ENCODE measurements at regions not wholly inside any gene's neighbourhood (a gene's known extent, or its start where the extent isn't known, plus 50 kb on each side); places are given as distances from the start of the nearest gene placed in this dataset.

DNA sequence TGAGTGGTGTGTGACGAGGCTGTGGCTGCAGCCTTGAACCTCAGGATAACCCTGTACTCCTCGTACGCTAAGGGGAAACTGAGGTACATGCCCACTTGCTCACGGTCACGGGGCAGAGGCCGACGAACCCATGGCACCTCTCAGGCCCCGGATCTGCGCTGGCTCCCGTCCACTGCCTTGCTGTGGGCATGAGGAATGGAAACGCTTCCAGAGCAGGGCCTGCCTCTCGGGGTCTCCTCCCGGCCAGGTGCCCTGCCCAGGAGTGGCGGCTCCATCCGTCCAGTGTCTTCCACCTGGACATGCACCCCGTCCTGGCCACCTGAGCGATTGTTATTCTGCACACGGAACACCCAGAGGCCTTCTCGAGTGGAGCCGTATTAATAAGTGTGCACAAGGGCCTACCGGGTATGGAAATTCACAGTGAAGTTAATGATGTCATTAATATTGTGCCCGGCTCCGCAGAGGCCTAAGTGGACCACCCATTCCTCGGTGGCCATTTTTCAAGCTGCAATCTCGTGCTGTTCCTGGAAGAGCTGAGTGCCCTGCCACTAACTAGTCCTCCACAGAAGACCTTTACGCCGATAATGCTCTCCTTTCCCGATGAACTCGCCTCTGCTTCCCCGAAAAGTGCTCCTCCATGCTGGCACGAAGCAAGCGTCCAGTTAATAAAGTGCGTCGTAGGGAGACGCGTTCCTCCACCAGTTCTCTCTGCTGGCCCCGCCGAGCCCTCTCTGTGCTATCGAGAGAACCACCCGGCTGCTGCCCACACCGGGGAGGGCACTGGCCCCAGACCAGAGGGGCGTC lies 927.9 kb downstream of the BRD1 start:
- Mint-ChIP-seq H3K27me3 (no peaks in the 10 kb centered on the region), H3K4me1 (no peaks in the 10 kb centered on the region), H3K4me3 (no peak overlapping the region), H3K9me3 (no peaks in the 10 kb centered on the region), H3K27ac (no peak overlapping the region), H3K36me3 (ENCODE audit: low read depth) (no peaks in the 10 kb centered on the region)
- no peak for DNase-seq
- POLR2A ChIA-PET = no interaction called here
- CTCF ChIA-PET = no interaction called here

DNA sequence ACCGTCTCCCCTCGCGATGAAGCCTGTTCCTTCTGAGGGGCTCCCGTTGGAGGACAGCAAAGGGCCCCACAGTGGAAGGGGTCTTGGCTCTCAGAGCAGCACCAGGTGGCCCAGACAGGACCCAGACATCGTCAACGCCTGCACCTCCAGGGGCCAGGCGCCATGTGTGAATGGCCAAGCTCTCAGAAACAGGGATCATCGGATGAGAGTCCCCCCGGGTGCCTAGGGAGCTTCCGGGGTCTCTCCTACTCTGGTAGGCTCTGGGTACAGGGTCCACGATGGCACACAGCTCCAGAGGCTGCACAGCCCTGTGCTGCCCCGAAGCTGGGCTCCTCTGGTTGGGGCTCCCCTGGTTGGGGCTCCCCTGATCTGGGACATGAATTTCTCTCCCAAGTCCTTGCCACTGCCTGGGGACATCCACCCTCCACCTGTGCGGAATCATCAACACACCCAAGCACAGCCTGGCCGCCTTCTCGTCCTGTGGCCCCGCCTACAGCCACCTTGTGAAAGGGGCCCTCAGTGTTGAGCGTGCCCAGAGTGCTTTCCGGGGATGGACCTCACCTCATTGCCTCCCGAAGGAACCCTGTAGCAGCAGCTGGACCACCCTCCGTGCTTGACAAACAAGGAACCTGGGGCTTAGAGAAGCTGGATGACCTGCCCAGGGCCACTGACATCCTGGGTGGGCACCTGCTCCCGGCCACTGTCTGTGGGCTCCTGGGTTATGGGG lies 929.0 kb downstream of the BRD1 start:
- H3K9me3 Mint-ChIP-seq = no peaks in the 10 kb centered on the region
- H3K27me3 Mint-ChIP-seq = no peaks in the 10 kb centered on the region
- no peaks in the 10 kb centered on the region for H3K36me3 Mint-ChIP-seq (ENCODE audit: low read depth)
- no peak for DNase-seq
- H3K4me1 Mint-ChIP-seq = no peaks in the 10 kb centered on the region
- ChIA-PET CTCF (no interaction called here), POLR2A (no interaction called here)
- no peak overlapping the region for H3K27ac Mint-ChIP-seq
- no peak overlapping the region for H3K4me3 Mint-ChIP-seq

GRCh38 chr22:48897645-48898370 lies 929.9 kb downstream of the BRD1 start:
- Mint-ChIP-seq H3K27me3 (no peaks in the 10 kb centered on the region), H3K9me3 (no peaks in the 10 kb centered on the region), H3K27ac (no peak overlapping the region), H3K36me3 (ENCODE audit: low read depth) (no peaks in the 10 kb centered on the region), H3K4me3 (no peak overlapping the region), H3K4me1 (no peaks in the 10 kb centered on the region)
- CTCF ChIA-PET = no interaction called here
- no peak for DNase-seq
- POLR2A ChIA-PET = no interaction called here

GRCh38 chr22:48896766-48897644 lies 930.7 kb downstream of the BRD1 start:
- Mint-ChIP-seq H3K9me3 (no peaks in the 10 kb centered on the region), H3K4me3 (no peak overlapping the region), H3K4me1 (no peaks in the 10 kb centered on the region), H3K27me3 (no peaks in the 10 kb centered on the region), H3K27ac (no peak overlapping the region), H3K36me3 (ENCODE audit: low read depth) (no peaks in the 10 kb centered on the region)
- ChIA-PET POLR2A (no interaction called here), CTCF (no interaction called here)
- DNase-seq = no peak

GRCh38 chr22:48895831-48896765 lies 931.6 kb downstream of the BRD1 start:
- no peak overlapping the region for H3K27ac Mint-ChIP-seq
- no peaks in the 10 kb centered on the region for H3K27me3 Mint-ChIP-seq
- no peaks in the 10 kb centered on the region for H3K4me1 Mint-ChIP-seq
- no peaks in the 10 kb centered on the region for H3K36me3 Mint-ChIP-seq (ENCODE audit: low read depth)
- no peak overlapping the region for H3K4me3 Mint-ChIP-seq
- ChIA-PET CTCF (no interaction called here), POLR2A (no interaction called here)
- DNase-seq = no peak
- no peaks in the 10 kb centered on the region for H3K9me3 Mint-ChIP-seq

- Mint-ChIP-seq H3K27ac (no peak overlapping the region), H3K27me3 (no peaks in the 10 kb centered on the region), H3K4me1 (no peaks in the 10 kb centered on the region), H3K4me3 (no peak overlapping the region), H3K36me3 (ENCODE audit: low read depth) (no peaks in the 10 kb centered on the region), H3K9me3 (no peaks in the 10 kb centered on the region)
- no peak for DNase-seq
- CTCF ChIA-PET = no interaction called here
- POLR2A ChIA-PET = no interaction called here
Observed at GRCh38 chr22:48895336-48895735, 932.3 kb downstream of the BRD1 start.

GRCh38 chr22:48894804-48895250 lies 932.8 kb downstream of the BRD1 start:
- ChIA-PET POLR2A (no interaction called here), CTCF (no interaction called here)
- Mint-ChIP-seq H3K27ac (no peak overlapping the region), H3K9me3 (no peaks in the 10 kb centered on the region), H3K4me1 (no peaks in the 10 kb centered on the region), H3K4me3 (no peak overlapping the region), H3K36me3 (ENCODE audit: low read depth) (no peaks in the 10 kb centered on the region), H3K27me3 (no peaks in the 10 kb centered on the region)
- DNase-seq = no peak

DNA sequence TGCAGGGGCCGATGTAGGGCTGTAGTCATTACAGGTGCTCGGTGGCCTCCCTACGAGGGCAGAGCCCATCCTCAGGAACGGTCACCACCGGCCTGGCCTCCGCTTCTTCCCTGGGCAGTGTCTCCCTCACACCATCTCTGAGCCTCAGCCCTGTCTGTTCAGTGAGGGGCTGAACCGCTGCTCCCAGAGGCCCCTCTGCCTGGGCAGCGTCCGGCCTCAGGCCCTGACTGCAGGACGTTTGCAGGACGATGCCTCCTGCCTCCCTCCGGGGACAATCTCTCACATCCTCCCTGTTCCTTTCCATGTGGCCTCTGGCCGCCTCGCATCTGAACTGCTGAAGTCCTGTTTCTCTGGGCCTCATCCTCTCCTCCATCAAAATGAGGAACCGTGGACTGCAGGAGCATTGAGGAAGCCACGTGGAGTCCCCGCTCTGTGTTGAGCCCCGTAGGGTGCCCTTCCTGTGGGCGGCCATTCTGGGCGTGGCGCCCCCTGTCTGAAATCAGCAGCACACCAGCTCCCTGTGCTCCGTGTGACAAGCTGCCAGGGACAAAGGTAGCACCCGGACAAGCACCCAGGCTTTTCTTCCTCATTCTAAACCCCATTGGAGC lies 933.5 kb downstream of the BRD1 start:
- Mint-ChIP-seq H3K4me3 (no peak overlapping the region), H3K36me3 (ENCODE audit: low read depth) (no peaks in the 10 kb centered on the region), H3K4me1 (no peaks in the 10 kb centered on the region), H3K27me3 (no peaks in the 10 kb centered on the region), H3K27ac (no peak overlapping the region), H3K9me3 (no peaks in the 10 kb centered on the region)
- POLR2A ChIA-PET = no interaction called here
- CTCF ChIA-PET = no interaction called here
- DNase-seq = no peak

DNA sequence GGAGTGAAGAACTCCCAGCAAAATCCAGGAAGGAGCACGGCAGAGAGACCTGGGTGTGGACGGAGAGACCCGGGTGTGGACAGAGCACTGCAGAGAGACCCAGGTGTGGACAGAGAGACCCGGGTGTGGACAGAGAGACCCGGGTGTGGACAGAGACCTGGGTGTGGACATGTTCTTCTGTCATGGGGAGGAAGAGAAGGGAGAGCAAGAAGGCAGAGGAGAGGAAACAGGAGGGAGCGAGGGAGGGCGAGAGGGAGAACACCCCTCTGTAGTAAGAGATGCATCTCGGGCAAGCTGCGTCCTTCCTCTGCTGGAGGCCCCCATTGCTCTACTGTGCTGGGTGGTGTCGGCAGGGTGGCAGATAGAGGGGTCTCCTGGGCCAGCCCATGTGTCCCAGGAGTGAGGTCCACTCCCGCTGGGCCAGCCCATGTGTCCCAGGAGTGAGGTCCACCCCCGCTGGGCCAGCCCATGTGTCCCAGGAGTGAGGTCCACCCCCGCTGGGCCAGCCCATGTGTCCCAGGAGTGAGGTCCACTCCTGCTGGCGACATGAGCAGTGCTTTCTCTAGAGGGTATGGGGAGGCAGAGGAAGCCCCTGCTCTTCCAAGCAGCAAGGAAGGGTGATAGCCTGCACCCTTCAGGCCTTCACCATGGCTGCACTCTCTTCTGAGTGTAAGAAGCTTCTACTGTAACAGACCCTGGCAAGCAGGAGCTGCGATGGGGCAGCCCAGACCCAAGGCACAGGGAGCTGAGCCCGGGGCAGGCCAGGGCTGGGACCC lies 934.2 kb downstream of the BRD1 start:
- H3K4me1 Mint-ChIP-seq = no peaks in the 10 kb centered on the region
- no peaks in the 10 kb centered on the region for H3K36me3 Mint-ChIP-seq (ENCODE audit: low read depth)
- no peak for DNase-seq
- H3K27ac Mint-ChIP-seq = no peak overlapping the region
- no peak overlapping the region for H3K4me3 Mint-ChIP-seq
- POLR2A ChIA-PET = no interaction called here
- H3K9me3 Mint-ChIP-seq = no peaks in the 10 kb centered on the region
- no peaks in the 10 kb centered on the region for H3K27me3 Mint-ChIP-seq
- CTCF ChIA-PET = no interaction called here

DNA sequence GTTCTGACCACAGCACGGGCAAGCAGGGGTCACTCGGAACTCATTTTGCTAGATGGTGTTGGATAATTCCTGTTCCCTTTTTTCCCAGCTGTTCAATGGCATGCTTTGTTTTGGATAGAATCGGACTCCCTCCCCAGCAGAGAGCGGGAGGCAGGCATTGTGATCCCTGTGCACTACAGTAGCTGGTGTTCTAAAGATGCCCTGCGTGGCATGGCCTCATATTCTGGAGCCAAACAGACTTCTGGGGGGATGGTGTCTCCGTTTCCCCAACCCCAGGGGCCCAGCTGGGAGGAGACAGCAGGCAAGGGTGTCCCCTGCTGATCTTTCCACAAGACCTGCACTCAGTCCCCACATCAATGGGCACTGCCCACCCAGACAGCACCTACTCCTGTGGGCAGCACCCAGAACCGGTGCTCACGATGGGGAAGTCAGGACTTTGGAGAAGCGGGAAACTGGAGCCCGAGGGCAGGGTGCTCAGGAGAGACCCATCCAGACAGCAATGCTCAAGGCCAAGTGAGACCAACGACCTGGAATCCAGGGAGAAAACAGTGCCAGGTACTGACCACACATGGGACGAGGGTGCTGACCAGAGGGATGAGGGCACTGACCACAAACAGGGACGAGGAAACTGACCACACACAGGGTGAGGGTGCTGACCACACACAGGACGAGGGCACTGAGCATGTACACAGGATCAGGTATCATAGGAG lies 934.9 kb downstream of the BRD1 start:
- Mint-ChIP-seq H3K27ac (no peak overlapping the region), H3K36me3 (ENCODE audit: low read depth) (no peaks in the 10 kb centered on the region), H3K27me3 (no peaks in the 10 kb centered on the region), H3K9me3 (no peaks in the 10 kb centered on the region), H3K4me3 (no peak overlapping the region), H3K4me1 (no peaks in the 10 kb centered on the region)
- no peak for DNase-seq
- CTCF ChIA-PET = interaction anchor here (1.1 kb wide), 1 partner anchor 8 kb away, joined by 3 read pairs; no protein-coding TSS in a partner anchor
- POLR2A ChIA-PET = no interaction called here

Measured in activated CD4-positive, alpha-beta T cell treated with anti-CD3 and anti-CD28 coated beads, Interleukin-2, amount 10 ng/mL, durations not matched to agents 7 days and 5 days (primary cell).